Neuronal stem cell (in vitro differentiated cells): ENCODE measurements at regions not wholly inside any gene's neighbourhood (a gene's known extent, or its start where the extent isn't known, plus 50 kb on each side); places are given as distances from the start of the nearest gene placed in this dataset.

ENCODE experiments used
- DNase-seq: peaks from one replicate; pipeline ENCODE4 v3.0.0-alpha.2; 2013; ENCODE audit warnings: low spot score
- H2AFZ ChIP-seq: one replicate; pipeline ENCODE4 v1.6.1; 2013; ENCODE audit warnings: mild to moderate bottlenecking, low read length, inconsistent platforms
- H2AK5ac ChIP-seq: 2 replicates; pipeline ENCODE4 v1.6.1; 2013; ENCODE audit warnings: low read depth, mild to moderate bottlenecking, inconsistent platforms, low read length, moderate library complexity, mixed read lengths
- H2BK120ac ChIP-seq: 2 replicates; pipeline ENCODE4 v1.6.1; 2013; ENCODE audit warnings: low read depth, mild to moderate bottlenecking, inconsistent platforms, low read length, moderate library complexity, mixed read lengths
- H2BK12ac ChIP-seq: one replicate; pipeline ENCODE4 v1.6.1; 2013; ENCODE audit warnings: low read length, inconsistent platforms
- H2BK15ac ChIP-seq: 2 replicates; pipeline ENCODE4 v1.6.1; 2013; ENCODE audit warnings: mild to moderate bottlenecking, low read length, inconsistent platforms, mixed read lengths
- H2BK5ac ChIP-seq: one replicate; pipeline ENCODE4 v1.6.1; 2013; ENCODE audit warnings: inconsistent platforms, mild to moderate bottlenecking, low read length, moderate library complexity
- H3K14ac ChIP-seq: one replicate; pipeline ENCODE4 v1.6.1; 2013; ENCODE audit warnings: low read length, inconsistent platforms
- H3K18ac ChIP-seq: 2 replicates; pipeline ENCODE4 v1.6.1; 2013; ENCODE audit warnings: low read length, inconsistent platforms
- H3K23ac ChIP-seq: 2 replicates; pipeline ENCODE4 v1.6.1; 2013; ENCODE audit warnings: low read depth, mild to moderate bottlenecking, mixed read lengths, low read length, inconsistent platforms; ENCODE audit not compliant: poor library complexity
- H3K27ac ChIP-seq: replicated peaks from 3 replicates; pipeline ENCODE4 v1.5.1; 2013; ENCODE audit warnings: low read length, inconsistent platforms
- H3K27me3 ChIP-seq, 3 experiments: 2 replicates each; pipeline ENCODE4 v1.6.1; 2013; ENCODE audit warnings: low read length in 3 of 3, mild to moderate bottlenecking in 2 of 3, inconsistent platforms in 1 of 3, low read depth in 1 of 3, mixed read lengths in 1 of 3, moderate library complexity in 1 of 3; ENCODE audit not compliant: control insufficient read depth in 3 of 3, insufficient read depth in 3 of 3
- H3K36me3 ChIP-seq, 2 donors: replicated peaks in 1 of 2; 2 replicates each; pipeline ENCODE4 v1.6.1; 2013; ENCODE audit warnings: low read length in 2 of 2; ENCODE audit not compliant: control insufficient read depth in 2 of 2, insufficient read depth in 2 of 2
- H3K4ac ChIP-seq: 2 replicates; pipeline ENCODE4 v1.6.1; 2013; ENCODE audit warnings: inconsistent platforms, mild to moderate bottlenecking, low read length, moderate library complexity
- H3K4me1 ChIP-seq, 2 donors: 1 replicate in 1 of 2; 2 replicates in 1 of 2; pipeline ENCODE4 v1.6.1; 2013; ENCODE audit warnings: low read length in 2 of 2, low read depth in 1 of 2; ENCODE audit not compliant: control insufficient read depth in 2 of 2, insufficient read depth in 1 of 2
- H3K4me2 ChIP-seq: one replicate; pipeline ENCODE4 v1.6.1; 2013; ENCODE audit warnings: mild to moderate bottlenecking, low read length, inconsistent platforms; ENCODE audit not compliant: insufficient read depth, poor library complexity, severe bottlenecking
- H3K4me3 ChIP-seq, 2 donors: 2 replicates each; pipeline ENCODE4 v1.5.1; 2013; ENCODE audit warnings: low read length in 2 of 2, mild to moderate bottlenecking in 2 of 2, inconsistent platforms in 1 of 2, moderate library complexity in 1 of 2
- H3K79me1 ChIP-seq: one replicate; pipeline ENCODE4 v1.6.1; 2013; ENCODE audit warnings: low read depth, mild to moderate bottlenecking, inconsistent platforms, low read length, moderate library complexity
- H3K9ac ChIP-seq: one replicate; pipeline ENCODE4 v1.6.1; 2013; ENCODE audit warnings: mild to moderate bottlenecking, low read depth, low read length, inconsistent platforms; ENCODE audit not compliant: poor library complexity
- H3K9me3 ChIP-seq, 2 donors: replicated peaks in 1 of 2; 2 replicates each; pipeline versions ENCODE3 to v1.6.1; 2013; ENCODE audit warnings: low read length in 2 of 2, mild to moderate bottlenecking in 2 of 2, inconsistent platforms in 1 of 2, low read depth in 1 of 2, mixed read lengths in 1 of 2, moderate library complexity in 1 of 2; ENCODE audit not compliant: control insufficient read depth in 2 of 2, insufficient read depth in 1 of 2
- H4K8ac ChIP-seq: one replicate; pipeline ENCODE4 v1.6.1; 2013; ENCODE audit warnings: low read depth, mild to moderate bottlenecking, inconsistent platforms, low read length, moderate library complexity
- H4K91ac ChIP-seq: one replicate; pipeline ENCODE4 v1.6.1; 2013; ENCODE audit warnings: low read length, low read depth, mild to moderate bottlenecking, inconsistent platforms; ENCODE audit not compliant: poor library complexity
- WGBS, 2 donors: extraction: QIAGEN DNeasy Blood & Tissue Kit; methylation state at CpG; one replicate each; pipeline ENCODE4 v1.1.7; 2013; ENCODE audit warnings: missing lambda C conversion rate in 2 of 2, mixed read lengths in 1 of 2; ENCODE audit not compliant: insufficient read length in 2 of 2, insufficient replicate concordance in 1 of 2; ENCODE audit errors: extremely low coverage in 2 of 2; 5-methylcytosine and 5-hydroxymethylcytosine counted together

DNA sequence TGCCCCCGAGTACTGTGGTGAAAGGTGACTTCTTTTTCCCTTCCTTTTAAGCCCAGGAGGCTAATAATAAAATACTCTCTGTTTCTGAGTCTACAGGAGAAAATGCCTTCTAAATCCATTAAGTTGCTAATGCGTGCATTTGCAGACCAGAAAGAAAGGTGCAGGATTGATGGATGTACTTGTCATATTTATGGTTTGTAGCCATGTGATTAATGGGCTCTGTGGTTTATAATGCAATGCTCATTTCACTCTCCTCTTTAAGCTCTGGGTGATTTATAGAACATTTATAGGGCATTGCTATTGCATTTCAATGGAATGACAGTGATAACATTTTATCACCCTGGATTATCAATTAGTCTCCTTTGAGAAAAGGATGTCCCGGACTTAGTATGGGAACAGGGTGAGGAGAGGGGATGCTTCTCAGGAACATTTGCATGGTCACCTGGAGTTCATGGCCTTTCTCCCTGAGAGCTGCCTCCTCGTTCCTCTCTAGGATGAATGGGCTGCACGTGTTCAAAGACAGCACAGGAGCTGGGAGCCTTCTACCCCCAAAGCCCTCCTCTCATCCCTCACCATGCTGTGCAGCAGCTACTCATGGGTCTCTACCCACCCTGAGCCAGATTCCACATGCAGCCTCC lies 82.8 kb upstream of the HMGXB4 start:
- Histone ChIP-seq H3K23ac (no peak overlapping the region), H4K91ac (no peak overlapping the region), H3K14ac (no peak overlapping the region), H2BK15ac (no peak overlapping the region), H3K4me1 (peaks cover 0 to 4% of the 10 kb centered on the region in 2 donors), H3K79me1 (no peaks in the 10 kb centered on the region), H2AK5ac (no peak overlapping the region), H3K9ac (no peak overlapping the region), H3K27me3 (peaks cover 0 to 3% (median 0%) of the 10 kb centered on the region in 3 experiments), H3K27ac (no peak overlapping the region), H3K18ac (no peak overlapping the region), H2AFZ (no peak overlapping the region), H3K4ac (no peak overlapping the region), H2BK5ac (no peak overlapping the region), H3K4me3 (no peak overlapping the region), H3K9me3 (peaks cover 0 to 3% of the 10 kb centered on the region in 2 donors), H4K8ac (no peak overlapping the region), H3K36me3 (no peaks in the 10 kb centered on the region), H2BK120ac (no peak overlapping the region), H3K4me2 (no peak overlapping the region), H2BK12ac (no peak overlapping the region)
- no peak for DNase-seq
- no CpG with 5 or more reads among the region's 5 CpGs for whole genome bisulfite sequencing, 2 donors

DNA sequence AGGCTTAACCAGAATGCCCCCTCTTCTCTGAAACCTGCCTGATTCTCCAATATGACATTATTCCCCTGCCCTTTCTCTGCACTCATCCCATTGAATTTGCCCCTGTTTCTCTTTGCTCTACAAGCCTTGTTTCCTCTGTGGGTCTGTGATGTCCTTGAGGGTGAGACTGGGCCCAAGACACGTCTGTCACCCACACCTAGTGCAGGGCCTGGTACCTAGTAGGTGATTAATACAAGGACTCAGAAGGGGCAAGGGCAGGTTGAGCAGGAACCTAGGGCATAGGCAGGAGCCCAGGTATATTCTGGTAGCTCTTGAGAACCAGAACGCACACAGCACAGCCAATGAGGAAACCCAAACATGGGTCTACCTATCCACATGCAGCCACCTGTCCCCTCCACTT lies 81.9 kb upstream of the HMGXB4 start:
- no peak overlapping the region for H3K27ac ChIP-seq
- H3K4me3 ChIP-seq, result no peak overlapping the region
- DNase-seq, result no peak

DNA sequence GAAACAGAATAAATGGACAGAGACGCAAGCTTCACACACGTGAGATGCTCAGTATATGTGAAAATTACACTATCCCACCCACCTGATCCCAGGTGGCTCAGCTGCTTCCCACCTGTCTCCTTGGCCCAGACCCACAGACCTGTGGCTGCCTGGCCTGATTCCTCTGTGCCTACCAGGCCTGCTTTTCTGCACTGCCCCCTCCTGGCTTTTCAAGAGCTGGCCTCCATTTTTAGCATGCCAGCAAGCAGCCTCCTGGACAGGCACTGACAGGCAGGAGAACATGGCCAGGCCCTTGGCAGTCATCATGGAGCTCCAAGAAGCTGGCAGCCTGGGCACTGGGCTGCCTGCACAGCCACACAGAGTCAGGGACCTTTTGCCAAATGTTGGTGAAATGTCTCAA lies 79.5 kb upstream of the HMGXB4 start:
- WGBS, 2 donors, result no CpG with 5 or more reads among the region's 2 CpGs
- no peak overlapping the region for H2AK5ac ChIP-seq
- DNase-seq, result no peak
- no peak overlapping the region for H4K91ac ChIP-seq
- no peak overlapping the region for H2BK12ac ChIP-seq
- no peak overlapping the region for H3K4me3 ChIP-seq
- H3K14ac ChIP-seq, result no peak overlapping the region
- H3K27ac ChIP-seq, result no peak overlapping the region
- no peak overlapping the region for H3K4ac ChIP-seq
- H3K79me1 ChIP-seq, result no peaks in the 10 kb centered on the region
- H2BK120ac ChIP-seq, result no peak overlapping the region
- H3K4me2 ChIP-seq, result no peak overlapping the region
- H3K4me1 ChIP-seq, result peaks cover 0 to 1% of the 10 kb centered on the region in 2 donors
- no peaks in the 10 kb centered on the region for H3K36me3 ChIP-seq
- no peak overlapping the region for H3K23ac ChIP-seq
- no peak overlapping the region for H2BK15ac ChIP-seq
- H3K9me3 ChIP-seq, result peaks cover 0 to 3% of the 10 kb centered on the region in 2 donors
- no peak overlapping the region for H2BK5ac ChIP-seq
- no peak overlapping the region for H3K18ac ChIP-seq
- no peak overlapping the region for H2AFZ ChIP-seq
- H3K9ac ChIP-seq, result no peak overlapping the region
- H4K8ac ChIP-seq, result no peak overlapping the region
- peaks cover 0 to 3% (median 0%) of the 10 kb centered on the region in 3 experiments for H3K27me3 ChIP-seq

More for the DNA sequence above, 81.9 kb upstream of the HMGXB4 start:
- no peak overlapping the region for H2BK15ac ChIP-seq
- H3K27me3 ChIP-seq, result peaks cover 0 to 3% (median 0%) of the 10 kb centered on the region in 3 experiments
- H3K4me1 ChIP-seq, result peaks cover 0 to 4% of the 10 kb centered on the region in 2 donors
- no peak overlapping the region for H4K91ac ChIP-seq
- no peak overlapping the region for H4K8ac ChIP-seq
- H3K4ac ChIP-seq, result no peak overlapping the region
- no peaks in the 10 kb centered on the region for H3K36me3 ChIP-seq
- no peaks in the 10 kb centered on the region for H3K79me1 ChIP-seq
- no peak overlapping the region for H2AK5ac ChIP-seq
- H3K14ac ChIP-seq, result no peak overlapping the region
- H2AFZ ChIP-seq, result no peak overlapping the region
- H3K9ac ChIP-seq, result no peak overlapping the region
- peaks cover 0 to 3% of the 10 kb centered on the region in 2 donors for H3K9me3 ChIP-seq
- H2BK12ac ChIP-seq, result no peak overlapping the region
- no peak overlapping the region for H3K18ac ChIP-seq
- H2BK5ac ChIP-seq, result no peak overlapping the region
- no peak overlapping the region for H3K4me2 ChIP-seq
- no CpG with 5 or more reads among the region's 2 CpGs for WGBS, 2 donors
- no peak overlapping the region for H2BK120ac ChIP-seq
- H3K23ac ChIP-seq, result no peak overlapping the region

DNA sequence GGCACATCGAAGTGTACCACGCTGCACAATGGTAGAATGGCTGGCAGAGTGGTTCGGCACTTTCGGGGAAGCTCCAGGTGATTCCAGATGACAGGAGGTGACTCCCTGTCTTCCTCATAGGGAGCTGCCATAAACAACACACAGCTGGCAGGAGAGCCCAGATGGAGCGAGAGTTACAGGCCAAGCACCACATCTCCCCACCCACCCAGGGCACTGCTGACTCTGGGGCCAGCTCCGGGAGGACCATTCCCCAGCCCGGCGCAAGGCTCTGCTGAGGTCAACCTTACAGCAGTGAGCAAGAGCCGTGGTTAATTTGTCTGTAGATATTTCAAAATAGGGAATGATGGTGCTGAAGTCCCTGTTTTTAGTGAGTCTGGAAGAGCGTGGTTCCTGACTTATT lies 78.8 kb upstream of the HMGXB4 start:
- H3K9ac ChIP-seq, result no peak overlapping the region
- H3K27me3 ChIP-seq, result peaks cover 0 to 3% (median 0%) of the 10 kb centered on the region in 3 experiments
- no peak overlapping the region for H2AFZ ChIP-seq
- no peak for DNase-seq
- no peaks in the 10 kb centered on the region for H3K4me1 ChIP-seq
- peaks cover 0 to 6% of the 10 kb centered on the region in 2 donors for H3K9me3 ChIP-seq
- no peak overlapping the region for H2BK120ac ChIP-seq
- no peaks in the 10 kb centered on the region for H3K79me1 ChIP-seq
- H4K8ac ChIP-seq, result no peak overlapping the region
- H3K27ac ChIP-seq, result no peak overlapping the region
- no peak overlapping the region for H4K91ac ChIP-seq
- no peak overlapping the region for H3K4me3 ChIP-seq
- H3K18ac ChIP-seq, result no peak overlapping the region
- H2BK12ac ChIP-seq, result no peak overlapping the region
- no peak overlapping the region for H3K4me2 ChIP-seq
- H3K36me3 ChIP-seq, result no peaks in the 10 kb centered on the region
- H3K23ac ChIP-seq, result no peak overlapping the region
- no peak overlapping the region for H3K4ac ChIP-seq
- peak overlapping the region; percentile 40 for H2BK5ac ChIP-seq
- H2BK15ac ChIP-seq, result no peak overlapping the region
- H2AK5ac ChIP-seq, result no peak overlapping the region
- no peak overlapping the region for H3K14ac ChIP-seq
- no CpG with 5 or more reads among the region's 10 CpGs for WGBS, 2 donors
